Endothelial cell of umbilical vein (primary cell): ENCODE measurements at regions not wholly inside any gene's neighbourhood (a gene's known extent, or its start where the extent isn't known, plus 50 kb on each side); places are given as distances from the start of the nearest gene placed in this dataset.

ENCODE experiments used
- BruUV-seq: library from RNA; stranded (reverse); fragments of 400-500 nt; replicated peaks from 2 replicates; lab custom pipeline; 2021; lab: Mats Ljungman, UMichigan
- CTCF ChIA-PET: fragments of 300-600, 350-600 bp; sonication (Branson Sonifier 250); formaldehyde crosslinking; loops from one replicate; lab custom pipeline; 2021; ENCODE audit warnings: antibody characterized with exemption, inconsistent platforms; lab: Charles Lee
- POLR2A ChIA-PET: fragments of 300-600, 350-600 bp; sonication (Branson Sonifier 250); formaldehyde crosslinking; loops from one replicate; lab custom pipeline; 2021; ENCODE audit warnings: antibody characterized with exemption, inconsistent platforms; lab: Charles Lee
- DNase-seq: peaks from one replicate; pipeline ENCODE4 v3.0.0-alpha.2; 2011; ENCODE audit warnings: low read depth, low spot score
- FAIRE-seq: peaks from 2 replicates; lab custom pipeline; 2011; peaks lifted over from hg19 to GRCh38; lab: Jason Lieb, UNC
- H2AFZ ChIP-seq: 2 replicates; pipeline ENCODE4 v1.6.0; 2012; ENCODE audit warnings: low read depth, low read length, control low read depth, inconsistent platforms
- H3K27ac ChIP-seq: 2 replicates; pipeline ENCODE4 v1.5.1; 2011; ENCODE audit warnings: low read depth, mild to moderate bottlenecking, control low read depth, low read length, moderate library complexity; ENCODE audit not compliant: insufficient read depth
- H3K27me3 ChIP-seq, 2 experiments: 2 replicates each; pipeline versions ENCODE4 v1.6.0 to v1.6.1; 2011; ENCODE audit warnings: low read length in 2 of 2, mixed read lengths in 1 of 2; ENCODE audit not compliant: control insufficient read depth in 2 of 2, insufficient read depth in 2 of 2
- H3K36me3 ChIP-seq, 2 experiments: 2 replicates in 1 of 2; 3 replicates in 1 of 2; pipeline ENCODE4 v1.5.1; 2011; ENCODE audit warnings: low read length in 2 of 2, mild to moderate bottlenecking in 1 of 2, moderate library complexity in 1 of 2; ENCODE audit not compliant: control insufficient read depth in 2 of 2, insufficient read depth in 2 of 2; ENCODE audit errors: extremely low read depth in 1 of 2
- H3K4me1 ChIP-seq: 3 replicates; pipeline ENCODE4 v1.5.1; 2011; ENCODE audit warnings: mild to moderate bottlenecking, low read length; ENCODE audit not compliant: control insufficient read depth, insufficient read depth; ENCODE audit errors: extremely low read depth
- H3K4me2 ChIP-seq: 2 replicates; pipeline ENCODE4 v1.6.1; 2011; ENCODE audit warnings: low read length, control low read depth, mixed read lengths; ENCODE audit not compliant: insufficient read depth
- H3K4me3 ChIP-seq, 3 experiments: fragments of 200-600 bp in 1 of 3; sonication (generic), shearing (Covaris generic) in 1 of 3; replicated peaks in 1 of 3; 2 replicates each; pipeline ENCODE4 v1.5.1; 2011 to 2016; ENCODE audit warnings: control low read depth in 3 of 3, low read length in 3 of 3, mild to moderate bottlenecking in 2 of 3, inconsistent platforms in 1 of 3, low read depth in 1 of 3, moderate library complexity in 1 of 3; ENCODE audit not compliant: insufficient read depth in 1 of 3
- H3K79me2 ChIP-seq: 2 replicates; pipeline ENCODE4 v1.6.0; 2012; ENCODE audit warnings: low read length, inconsistent platforms; ENCODE audit not compliant: control insufficient read depth, insufficient read depth
- H3K9ac ChIP-seq: replicated peaks from 2 replicates; pipeline ENCODE3; 2011; ENCODE audit warnings: low read length, control low read depth; ENCODE audit not compliant: insufficient read depth; ENCODE audit errors: extremely low read depth
- H3K9me1 ChIP-seq: replicated peaks from 3 replicates; pipeline ENCODE4 v1.6.0; 2011; ENCODE audit warnings: mild to moderate bottlenecking, low read length; ENCODE audit not compliant: control insufficient read depth, insufficient read depth; ENCODE audit errors: extremely low read depth
- H3K9me3 ChIP-seq: replicated peaks from 2 replicates; pipeline ENCODE4 v1.5.1; 2012; ENCODE audit warnings: low read length, inconsistent platforms; ENCODE audit not compliant: control insufficient read depth, insufficient read depth
- H4K20me1 ChIP-seq: replicated peaks from 2 replicates; pipeline ENCODE3; 2011; ENCODE audit warnings: mild to moderate bottlenecking, low read length; ENCODE audit not compliant: control insufficient read depth, insufficient read depth; ENCODE audit errors: extremely low read depth
- FOS ChIP-seq: IDR thresholded peaks from 2 replicates; pipeline ENCODE4 v1.6.1; 2011; ENCODE audit warnings: mild to moderate bottlenecking, low read length, moderate library complexity, borderline replicate concordance; ENCODE audit not compliant: insufficient read depth
- JUN ChIP-seq: IDR thresholded peaks from 2 replicates; pipeline ENCODE4 v1.6.1; 2011; ENCODE audit warnings: borderline replicate concordance, low read depth; ENCODE audit not compliant: insufficient read length, insufficient read depth
- MAX ChIP-seq: IDR thresholded peaks from 2 replicates; pipeline ENCODE4 v1.6.1; 2011; ENCODE audit not compliant: insufficient read depth, insufficient read length
- MYC ChIP-seq: IDR thresholded peaks from one replicate; pipeline ENCODE4 v1.6.1; 2011; ENCODE audit warnings: mild to moderate bottlenecking, low read depth, low read length
- POLR2AphosphoS5 ChIP-seq: IDR thresholded peaks from 2 replicates; pipeline ENCODE4 v1.6.1; 2012; ENCODE audit warnings: low read depth, mild to moderate bottlenecking, control low read depth, low read length, moderate library complexity; ENCODE audit not compliant: insufficient read depth
- dilution Hi-C: fragments of 300-500 bp; cut with MboI; formaldehyde crosslinking; loops from one replicate; pipeline ENCODE4 v1.15.0; 2019; ENCODE audit warnings: low sequenced_read_pairs; ENCODE audit not compliant: extremely low pct_ligation_motif_present
- intact Hi-C: fragments of 100-400 bp; cut with micrococcal nuclease; formaldehyde crosslinking; loops from one replicate; pipeline ENCODE4 v1.10.0; 2022

GRCh38 chr1:68808351-68808750 is 311.5 kb upstream of the DEPDC1 start:
- Histone ChIP-seq H3K79me2 (no peaks in the 10 kb centered on the region), H3K27me3 (no peaks in the 10 kb centered on the region), H3K9ac (no peak overlapping the region), H3K4me1 (no peaks in the 10 kb centered on the region), H3K9me3 (no peaks in the 10 kb centered on the region), H3K4me3 (no peak overlapping the region), H4K20me1 (no peaks in the 10 kb centered on the region), H3K9me1 (no peaks in the 10 kb centered on the region), H2AFZ (no peak overlapping the region), H3K36me3 (no peaks in the 10 kb centered on the region), H3K27ac (no peak overlapping the region), H3K4me2 (no peak overlapping the region)
- BruUV-seq: no TSS peak
- FAIRE-seq (no peak), DNase-seq (no peak)
- intact Hi-C loops: no loop called here
- dilution Hi-C loops: no loop called here
- CTCF ChIA-PET: interaction anchor here (0.6 kb wide), 1 partner anchor 1705 kb away, joined by 3 read pairs; no protein-coding TSS in a partner anchor
- no peak for TF ChIP-seq MYC
- TF ChIP-seq POLR2AphosphoS5: no peak
- no peak for TF ChIP-seq FOS
- POLR2A ChIA-PET: no interaction called here

- CTCF ChIA-PET: no interaction called here
- intact Hi-C loops: no loop called here
- BruUV-seq: no TSS peak
- Histone ChIP-seq H3K79me2 (no peaks in the 10 kb centered on the region), H3K9ac (no peak overlapping the region), H4K20me1 (no peaks in the 10 kb centered on the region), H2AFZ (no peak overlapping the region), H3K9me3 (no peaks in the 10 kb centered on the region), H3K4me2 (no peak overlapping the region), H3K9me1 (no peaks in the 10 kb centered on the region), H3K4me1 (no peaks in the 10 kb centered on the region), H3K4me3 (no peak overlapping the region), H3K27me3 (no peaks in the 10 kb centered on the region), H3K36me3 (no peaks in the 10 kb centered on the region), H3K27ac (no peak overlapping the region)
- dilution Hi-C loops: no loop called here
- no peak for DNase-seq
- POLR2A ChIA-PET: no interaction called here
- TF ChIP-seq JUN: no peak
- TF ChIP-seq MAX: no peak
- FAIRE-seq: no peak
Measured at GRCh38 chr1:68811806-68812205, 314.9 kb upstream of the DEPDC1 start.
